H1 (cell line): ENCODE measurements at regions not wholly inside any gene's neighbourhood (a gene's known extent, or its start where the extent isn't known, plus 50 kb on each side); places are given as distances from the start of the nearest gene placed in this dataset.

Experiments
- EP300 ChIP-seq, 2 experiments: IDR thresholded peaks; 1 replicate in 1 of 2; 2 replicates in 1 of 2; pipeline ENCODE4 v1.6.1; 2011 to 2012; ENCODE audit warnings: low read depth in 2 of 2, low read length in 2 of 2, mild to moderate bottlenecking in 2 of 2, borderline replicate concordance in 1 of 2, inconsistent platforms in 1 of 2, moderate library complexity in 1 of 2

DNA sequence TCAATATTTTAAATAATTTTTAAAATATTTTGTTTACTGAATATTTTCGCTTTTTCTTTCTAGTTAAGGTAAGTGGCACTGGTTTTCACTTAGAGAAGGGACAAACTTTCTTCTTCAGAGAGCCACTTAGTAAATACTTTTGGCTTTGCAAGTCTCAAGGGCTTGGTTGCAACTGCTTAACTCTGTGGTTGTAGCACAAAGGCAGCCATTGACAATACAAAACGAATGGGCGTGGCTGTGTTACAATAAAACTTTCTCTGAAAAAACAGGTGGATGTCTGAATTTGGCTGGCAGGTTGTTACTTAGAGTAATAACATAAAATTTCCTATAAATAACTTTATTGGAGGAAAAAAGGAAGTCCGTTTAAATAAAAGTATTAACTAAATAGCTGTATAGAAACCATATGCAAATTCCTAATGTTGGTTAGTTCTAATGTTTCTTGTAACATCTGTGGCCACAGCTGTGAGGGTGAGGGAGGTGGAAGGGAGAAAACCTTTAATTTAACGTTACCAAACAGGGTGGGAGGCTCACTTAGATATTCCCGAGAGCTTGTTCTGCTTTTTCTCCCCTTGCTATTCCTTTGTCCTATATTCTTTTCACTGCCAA lies 62.4 kb upstream of the TNP1 start (continued):
- TF ChIP-seq EP300 (IDR thresholded peaks at IDR 0.05; ENCODE audit: borderline replicate concordance in 1 of 2, low read depth in 2 of 2, low read length in 2 of 2), result no peak
